H9 (cell line): ENCODE measurements at regions not wholly inside any gene's neighbourhood (a gene's known extent, or its start where the extent isn't known, plus 50 kb on each side); places are given as distances from the start of the nearest gene placed in this dataset.

Source experiments
- DNase-seq: peaks from one replicate; pipeline ENCODE4 v3.0.0-alpha.2; 2017
- H2AFZ ChIP-seq: one replicate; pipeline ENCODE4 v1.6.1; 2013; ENCODE audit warnings: mild to moderate bottlenecking, low read length, control low read depth, moderate library complexity
- H2AK5ac ChIP-seq: 2 replicates; pipeline ENCODE4 v1.6.1; 2013; ENCODE audit warnings: low read length, control low read depth, mixed read lengths; ENCODE audit not compliant: insufficient read length
- H2BK120ac ChIP-seq: one replicate; pipeline ENCODE4 v1.6.1; 2013; ENCODE audit warnings: low read depth, mild to moderate bottlenecking, low read length, control low read depth, inconsistent platforms; ENCODE audit not compliant: poor library complexity, severe bottlenecking
- H2BK12ac ChIP-seq: 2 replicates; pipeline ENCODE4 v1.6.1; 2013; ENCODE audit warnings: low read length, control low read depth, mixed read lengths, low read depth; ENCODE audit not compliant: insufficient read length
- H2BK15ac ChIP-seq: 2 replicates; pipeline ENCODE4 v1.6.1; 2013; ENCODE audit warnings: low read depth, low read length, control low read depth
- H2BK20ac ChIP-seq: one replicate; pipeline ENCODE4 v1.6.1; 2013; ENCODE audit warnings: low read depth, mild to moderate bottlenecking, low read length, control low read depth, inconsistent platforms; ENCODE audit not compliant: poor library complexity, severe bottlenecking
- H2BK5ac ChIP-seq: 2 replicates; pipeline ENCODE4 v1.6.1; 2013; ENCODE audit warnings: low read length, control low read depth, mixed read lengths; ENCODE audit not compliant: insufficient read length
- H3K14ac ChIP-seq: 2 replicates; pipeline ENCODE4 v1.6.1; 2013; ENCODE audit warnings: low read length, control low read depth; ENCODE audit not compliant: insufficient read depth
- H3K18ac ChIP-seq: 2 replicates; pipeline ENCODE4 v1.6.1; 2013; ENCODE audit warnings: low read depth, mild to moderate bottlenecking, mixed read lengths, low read length, control low read depth; ENCODE audit not compliant: insufficient read length
- H3K23ac ChIP-seq: 2 replicates; pipeline ENCODE4 v1.6.1; 2013; ENCODE audit warnings: low read length, control low read depth, mixed read lengths, low read depth; ENCODE audit not compliant: insufficient read length
- H3K23me2 ChIP-seq: 2 replicates; pipeline ENCODE4 v1.6.1; 2013; ENCODE audit warnings: low read depth, mild to moderate bottlenecking, mixed read lengths, low read length, control low read depth; ENCODE audit not compliant: insufficient read length, poor library complexity, severe bottlenecking
- H3K27ac ChIP-seq: 2 replicates; pipeline ENCODE4 v1.5.1; 2013; ENCODE audit warnings: low read length, control low read depth, mixed read lengths, low read depth; ENCODE audit not compliant: insufficient read length
- H3K27me3 ChIP-seq: 2 replicates; pipeline ENCODE4 v1.6.1; 2013; ENCODE audit warnings: low read length, control low read depth, inconsistent platforms; ENCODE audit not compliant: insufficient read depth
- H3K4ac ChIP-seq: 2 replicates; pipeline ENCODE4 v1.6.1; 2013; ENCODE audit warnings: low read depth, mild to moderate bottlenecking, control low read depth, inconsistent platforms, low read length, moderate library complexity
- H3K4me1 ChIP-seq: 2 replicates; pipeline ENCODE4 v1.6.1; 2013; ENCODE audit warnings: low read length, control low read depth, inconsistent platforms; ENCODE audit not compliant: insufficient read depth
- H3K4me2 ChIP-seq: 2 replicates; pipeline ENCODE4 v1.6.1; 2013; ENCODE audit warnings: low read length, control low read depth, mixed read lengths; ENCODE audit not compliant: insufficient read length, insufficient read depth
- H3K56ac ChIP-seq: 2 replicates; pipeline ENCODE4 v1.6.1; 2013; ENCODE audit warnings: low read depth, mild to moderate bottlenecking, mixed read lengths, low read length, control low read depth; ENCODE audit not compliant: insufficient read length
- H3K79me1 ChIP-seq: 2 replicates; pipeline ENCODE4 v1.6.1; 2013; ENCODE audit warnings: low read depth, mild to moderate bottlenecking, moderate library complexity, low read length, control low read depth, inconsistent platforms; ENCODE audit not compliant: insufficient read depth, poor library complexity, severe bottlenecking
- H3K79me2 ChIP-seq: 2 replicates; pipeline ENCODE4 v1.6.1; 2013; ENCODE audit warnings: low read length, control low read depth, inconsistent platforms; ENCODE audit not compliant: insufficient read depth
- H3K9ac ChIP-seq: 2 replicates; pipeline ENCODE4 v1.6.1; 2013; ENCODE audit warnings: low read length, control low read depth, mixed read lengths; ENCODE audit not compliant: insufficient read length; ENCODE audit errors: extremely low read depth
- H3K9me3 ChIP-seq: one replicate; pipeline ENCODE4 v1.6.1; 2013; ENCODE audit warnings: low read depth, low read length, inconsistent platforms; ENCODE audit not compliant: control insufficient read depth
- H3T11ph ChIP-seq: one replicate; pipeline ENCODE4 v1.6.1; 2013; ENCODE audit warnings: mild to moderate bottlenecking, low read length, control low read depth, inconsistent platforms
- H4K20me1 ChIP-seq: one replicate; pipeline ENCODE4 v1.6.1; 2013; ENCODE audit not compliant: control insufficient read depth, insufficient read length, insufficient read depth
- H4K5ac ChIP-seq: 2 replicates; pipeline ENCODE4 v1.6.1; 2013; ENCODE audit warnings: low read depth, mild to moderate bottlenecking, mixed read lengths, low read length, control low read depth; ENCODE audit not compliant: insufficient read length
- H4K8ac ChIP-seq: replicated peaks from 2 replicates; pipeline ENCODE4 v1.6.1; 2013; ENCODE audit warnings: low read length, control low read depth, mixed read lengths, low read depth; ENCODE audit not compliant: insufficient read length
- H4K91ac ChIP-seq: 2 replicates; pipeline ENCODE4 v1.6.1; 2013; ENCODE audit warnings: low read depth, mild to moderate bottlenecking, moderate library complexity, mixed read lengths, low read length, control low read depth; ENCODE audit not compliant: insufficient read length
- H3K27ac Mint-ChIP-seq, 3 experiments: 2 replicates in 2 of 3; 3 replicates in 1 of 3; pipeline ENCODE4 v1.8.0; 2020 to 2021; ENCODE audit warnings: mixed read lengths in 3 of 3, mild to moderate bottlenecking in 1 of 3, moderate library complexity in 1 of 3
- H3K27me3 Mint-ChIP-seq: 2 replicates; pipeline ENCODE4 v1.8.0; 2021; ENCODE audit warnings: low read depth, mild to moderate bottlenecking, moderate library complexity, mixed read lengths
- H3K36me3 Mint-ChIP-seq, 3 experiments: 2 replicates in 2 of 3; 3 replicates in 1 of 3; pipeline ENCODE4 v1.8.0; 2020 to 2021; ENCODE audit warnings: low read depth in 3 of 3, mixed read lengths in 3 of 3; ENCODE audit not compliant: insufficient read depth in 1 of 3
- H3K4me1 Mint-ChIP-seq, 2 experiments: 2 replicates each; pipeline ENCODE4 v1.8.0; 2020; ENCODE audit warnings: mixed read lengths in 2 of 2
- H3K4me3 Mint-ChIP-seq, 2 experiments: 2 replicates in 1 of 2; 3 replicates in 1 of 2; pipeline ENCODE4 v1.8.0; 2020 to 2021; ENCODE audit warnings: mild to moderate bottlenecking in 2 of 2, mixed read lengths in 2 of 2, moderate library complexity in 1 of 2
- H3K9me3 Mint-ChIP-seq, 2 experiments: 2 replicates in 1 of 2; 3 replicates in 1 of 2; pipeline ENCODE4 v1.8.0; 2020; ENCODE audit warnings: mild to moderate bottlenecking in 2 of 2, mixed read lengths in 2 of 2, moderate library complexity in 1 of 2
- CTCF ChIP-seq: fragments of 200-600 bp; sonication (generic); conservative IDR thresholded peaks from 3 replicates; pipeline ENCODE4 v1.8.0; 2021; ENCODE audit warnings: antibody characterized with exemption, mild to moderate bottlenecking
- WGBS: extraction: QIAGEN DNeasy Blood & Tissue Kit; methylation state at CpG from one replicate; pipeline ENCODE4 v1.1.7; 2013; ENCODE audit warnings: missing lambda C conversion rate, low lambda C conversion rate, mixed read lengths; ENCODE audit not compliant: insufficient read length; ENCODE audit errors: extremely low coverage; 5-methylcytosine and 5-hydroxymethylcytosine counted together

GRCh38 chr5:68356216-68356615 is 140.7 kb downstream of the PIK3R1 start:
- Histone ChIP-seq H2AK5ac (no peak overlapping the region), H2BK20ac (no peak overlapping the region), H2BK5ac (no peak overlapping the region), H3K14ac (no peak overlapping the region), H4K20me1 (no peaks in the 10 kb centered on the region), H2BK12ac (no peak overlapping the region), H2BK15ac (no peak overlapping the region), H3K27ac (no peak overlapping the region), H3K79me2 (no peaks in the 10 kb centered on the region), H4K5ac (no peak overlapping the region), H3K79me1 (no peaks in the 10 kb centered on the region), H3K4me2 (no peak overlapping the region), H3K23ac (no peak overlapping the region), H3K9ac (no peak overlapping the region), H3K9me3 (no peaks in the 10 kb centered on the region), H3K4me1 (no peaks in the 10 kb centered on the region), H2AFZ (no peak overlapping the region), H4K8ac (no peak overlapping the region), H3K23me2 (no peaks in the 10 kb centered on the region), H3K18ac (no peak overlapping the region), H3K56ac (no peak overlapping the region), H2BK120ac (no peak overlapping the region), H3K27me3 (no peaks in the 10 kb centered on the region), H4K91ac (no peak overlapping the region), H3T11ph (no peak overlapping the region), H3K4ac (no peak overlapping the region)
- TF ChIP-seq CTCF, result no peak
- H3K27me3 Mint-ChIP-seq, result no peaks in the 10 kb centered on the region
- H3K27ac Mint-ChIP-seq, result no peak overlapping the region
- no peaks in the 10 kb centered on the region for H3K9me3 Mint-ChIP-seq
- WGBS, result no CpG with 5 or more reads among the region's 6 CpGs
- DNase-seq, result no peak
- H3K4me3 Mint-ChIP-seq, result no peak overlapping the region
- peaks cover 24 to 25% of the 10 kb centered on the region in 2 experiments for H3K4me1 Mint-ChIP-seq
- H3K36me3 Mint-ChIP-seq, result no peaks in the 10 kb centered on the region
